ENCODE measurements at regions not wholly inside any gene's neighbourhood (a gene's known extent, or its start where the extent isn't known, plus 50 kb on each side); places are given as distances from the start of the nearest gene placed in this dataset.

GRCh38 chr5:32496104-32496503 is 51.6 kb upstream of the ZFR start:
- Mint-ChIP-seq H3K27ac (no peak overlapping the region), H3K36me3 (no peaks in the 10 kb centered on the region), H3K9me3 (no peaks in the 10 kb centered on the region), H3K27me3 (peaks cover 3 to 8% of the 10 kb centered on the region in 2 donors), H3K4me1 (ENCODE audit: low read depth in 2 of 2) (no peaks in the 10 kb centered on the region), H3K4me3 (no peak overlapping the region)
- DNase-seq (ENCODE audit: low spot score) (no peak), ATAC-seq (no peak)

- Mint-ChIP-seq H3K27me3 (peaks cover 0 to 3% of the 10 kb centered on the region in 2 donors), H3K27ac (no peak overlapping the region), H3K4me3 (no peak overlapping the region), H3K9me3 (no peaks in the 10 kb centered on the region), H3K36me3 (no peaks in the 10 kb centered on the region), H3K4me1 (ENCODE audit: low read depth in 2 of 2) (no peaks in the 10 kb centered on the region)
- DNase-seq (ENCODE audit: low spot score) = no peak
- no peak for ATAC-seq
Measured at GRCh38 chr5:32494827-32495226, 50.3 kb upstream of the ZFR start.
